ENCODE measurements at regions not wholly inside any gene's neighbourhood (a gene's known extent, or its start where the extent isn't known, plus 50 kb on each side); places are given as distances from the start of the nearest gene placed in this dataset.

DNA sequence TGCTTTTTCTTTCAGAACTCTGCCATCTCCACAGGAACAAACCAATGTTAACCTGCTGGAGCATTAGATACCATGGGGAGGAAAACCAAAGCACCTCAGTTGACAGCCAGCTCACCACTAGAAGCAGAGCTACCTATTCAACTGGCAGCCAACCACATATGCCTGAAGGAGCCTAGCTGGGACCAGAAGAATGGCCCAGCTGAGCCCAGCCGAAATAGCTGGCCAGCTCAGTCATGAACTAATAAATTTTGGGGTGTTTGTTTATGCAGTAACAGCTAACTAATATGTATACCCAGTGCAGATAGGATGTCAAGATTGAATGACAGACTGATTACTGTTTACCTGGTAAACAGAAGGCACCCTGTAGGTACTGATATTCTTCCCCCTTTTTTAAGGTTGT, 1117.5 kb downstream of the TBL1XR1 start:
- H3K36me3 Mint-ChIP-seq = no peaks in the 10 kb centered on the region
- no peak overlapping the region for H3K4me3 Mint-ChIP-seq
- POLR2A ChIA-PET = no interaction called here
- no peaks in the 10 kb centered on the region for H3K27me3 Mint-ChIP-seq (ENCODE audit: low read depth)
- DNase-seq (ENCODE audit: low spot score) (no peak), ATAC-seq (no peak)
- H3K4me1 Mint-ChIP-seq = no peaks in the 10 kb centered on the region
- TF ChIP-seq ATF1 (CRISPR knock-in tag; IDR thresholded peaks at IDR 0.05) (no peak), EMX1 (CRISPR knock-in tag; IDR thresholded peaks at IDR 0.05) (no peak), SP1 (CRISPR knock-in tag; conservative IDR thresholded peaks at IDR 0.05) (no peak), KAT7 (CRISPR knock-in tag; IDR thresholded peaks at IDR 0.05; ENCODE audit: borderline replicate concordance) (no peak), CBFB (CRISPR knock-in tag; IDR thresholded peaks at IDR 0.05; ENCODE audit: low read depth) (no peak), ZNF416 (CRISPR knock-in tag; IDR thresholded peaks at IDR 0.05) (no peak), ZNF425 (CRISPR knock-in tag; conservative IDR thresholded peaks at IDR 0.05) (no peak), TP53 (CRISPR knock-in tag; IDR thresholded peaks at IDR 0.05) (no peak), SOX15 (CRISPR knock-in tag; IDR thresholded peaks at IDR 0.05) (no peak)
- TF ChIP-seq, protein P1, sequence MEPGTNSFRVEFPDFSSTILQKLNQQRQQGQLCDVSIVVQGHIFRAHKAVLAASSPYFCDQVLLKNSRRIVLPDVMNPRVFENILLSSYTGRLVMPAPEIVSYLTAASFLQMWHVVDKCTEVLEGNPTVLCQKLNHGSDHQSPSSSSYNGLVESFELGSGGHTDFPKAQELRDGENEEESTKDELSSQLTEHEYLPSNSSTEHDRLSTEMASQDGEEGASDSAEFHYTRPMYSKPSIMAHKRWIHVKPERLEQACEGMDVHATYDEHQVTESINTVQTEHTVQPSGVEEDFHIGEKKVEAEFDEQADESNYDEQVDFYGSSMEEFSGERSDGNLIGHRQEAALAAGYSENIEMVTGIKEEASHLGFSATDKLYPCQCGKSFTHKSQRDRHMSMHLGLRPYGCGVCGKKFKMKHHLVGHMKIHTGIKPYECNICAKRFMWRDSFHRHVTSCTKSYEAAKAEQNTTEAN (CRISPR knock-in tag; IDR thresholded peaks at IDR 0.05) = no peak
- TF ChIP-seq, protein P2, sequence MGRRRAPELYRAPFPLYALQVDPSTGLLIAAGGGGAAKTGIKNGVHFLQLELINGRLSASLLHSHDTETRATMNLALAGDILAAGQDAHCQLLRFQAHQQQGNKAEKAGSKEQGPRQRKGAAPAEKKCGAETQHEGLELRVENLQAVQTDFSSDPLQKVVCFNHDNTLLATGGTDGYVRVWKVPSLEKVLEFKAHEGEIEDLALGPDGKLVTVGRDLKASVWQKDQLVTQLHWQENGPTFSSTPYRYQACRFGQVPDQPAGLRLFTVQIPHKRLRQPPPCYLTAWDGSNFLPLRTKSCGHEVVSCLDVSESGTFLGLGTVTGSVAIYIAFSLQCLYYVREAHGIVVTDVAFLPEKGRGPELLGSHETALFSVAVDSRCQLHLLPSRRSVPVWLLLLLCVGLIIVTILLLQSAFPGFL (CRISPR knock-in tag; IDR thresholded peaks at IDR 0.05; ENCODE audit: borderline replicate concordance) = no peak
- H3K27ac Mint-ChIP-seq = no peak overlapping the region
- CTCF ChIA-PET = no interaction called here
- peaks cover 3% of the 10 kb centered on the region; the same call in 1 of the 2 replicates for H3K9me3 Mint-ChIP-seq

DNA sequence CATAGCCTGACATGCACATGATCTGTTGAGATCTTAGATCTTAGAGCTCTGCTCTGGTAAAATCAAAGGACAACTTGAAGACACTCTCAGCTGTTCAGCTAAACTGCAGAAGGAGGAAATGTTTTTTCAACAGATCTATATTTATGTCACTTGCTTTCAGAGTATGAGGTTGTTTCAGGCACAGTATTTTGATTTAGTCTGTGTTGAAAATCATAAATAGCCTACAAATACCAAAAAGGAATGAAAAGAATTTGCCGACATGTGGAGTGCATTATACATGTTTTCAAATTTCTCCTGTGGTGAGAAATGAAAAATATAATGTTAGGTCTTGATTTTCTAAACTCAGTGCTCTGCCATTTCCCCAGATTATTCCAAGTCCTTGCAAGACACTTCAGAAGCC, 1118.4 kb downstream of the TBL1XR1 start:
- H3K36me3 Mint-ChIP-seq = no peaks in the 10 kb centered on the region
- H3K4me3 Mint-ChIP-seq = no peak overlapping the region
- H3K4me1 Mint-ChIP-seq = no peaks in the 10 kb centered on the region
- ATAC-seq (no peak), DNase-seq (ENCODE audit: low spot score) (no peak)
- ChIA-PET CTCF (no interaction called here), POLR2A (no interaction called here)
- H3K9me3 Mint-ChIP-seq = peaks cover 3% of the 10 kb centered on the region; the same call in 1 of the 2 replicates
- no peaks in the 10 kb centered on the region for H3K27me3 Mint-ChIP-seq (ENCODE audit: low read depth)
- H3K27ac Mint-ChIP-seq = no peak overlapping the region
- no peak for TF ChIP-seq TCF7 (CRISPR knock-in tag; IDR thresholded peaks at IDR 0.05; ENCODE audit: low read depth)
- TF ChIP-seq SMAD3 (CRISPR knock-in tag; IDR thresholded peaks at IDR 0.05; ENCODE audit: borderline replicate concordance) = no peak
- no peak for TF ChIP-seq ZNF219 (CRISPR knock-in tag; IDR thresholded peaks at IDR 0.05; ENCODE audit: borderline replicate concordance)
- no peak for TF ChIP-seq ZNF121 (CRISPR knock-in tag; IDR thresholded peaks at IDR 0.05)
- no peak for TF ChIP-seq SMAD4 (CRISPR knock-in tag; IDR thresholded peaks at IDR 0.05)
- no peak for TF ChIP-seq ZNF317 (CRISPR knock-in tag; IDR thresholded peaks at IDR 0.05; ENCODE audit: borderline replicate concordance, low read depth)
- no peak for TF ChIP-seq ZNF423 (CRISPR knock-in tag; IDR thresholded peaks at IDR 0.05)
- TF ChIP-seq, protein P3, sequence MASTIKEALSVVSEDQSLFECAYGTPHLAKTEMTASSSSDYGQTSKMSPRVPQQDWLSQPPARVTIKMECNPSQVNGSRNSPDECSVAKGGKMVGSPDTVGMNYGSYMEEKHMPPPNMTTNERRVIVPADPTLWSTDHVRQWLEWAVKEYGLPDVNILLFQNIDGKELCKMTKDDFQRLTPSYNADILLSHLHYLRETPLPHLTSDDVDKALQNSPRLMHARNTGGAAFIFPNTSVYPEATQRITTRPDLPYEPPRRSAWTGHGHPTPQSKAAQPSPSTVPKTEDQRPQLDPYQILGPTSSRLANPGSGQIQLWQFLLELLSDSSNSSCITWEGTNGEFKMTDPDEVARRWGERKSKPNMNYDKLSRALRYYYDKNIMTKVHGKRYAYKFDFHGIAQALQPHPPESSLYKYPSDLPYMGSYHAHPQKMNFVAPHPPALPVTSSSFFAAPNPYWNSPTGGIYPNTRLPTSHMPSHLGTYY (CRISPR knock-in tag; IDR thresholded peaks at IDR 0.05) = no peak
- no peak for TF ChIP-seq CTCF (IDR thresholded peaks at IDR 0.05)
- TF ChIP-seq ZBTB21 (CRISPR knock-in tag; IDR thresholded peaks at IDR 0.05; ENCODE audit: borderline replicate concordance) = no peak
- no peak for TF ChIP-seq PRRX2 (CRISPR knock-in tag; IDR thresholded peaks at IDR 0.05)
- no peak for TF ChIP-seq KAT7 (CRISPR knock-in tag; IDR thresholded peaks at IDR 0.05; ENCODE audit: borderline replicate concordance)
- TF ChIP-seq, protein P4, sequence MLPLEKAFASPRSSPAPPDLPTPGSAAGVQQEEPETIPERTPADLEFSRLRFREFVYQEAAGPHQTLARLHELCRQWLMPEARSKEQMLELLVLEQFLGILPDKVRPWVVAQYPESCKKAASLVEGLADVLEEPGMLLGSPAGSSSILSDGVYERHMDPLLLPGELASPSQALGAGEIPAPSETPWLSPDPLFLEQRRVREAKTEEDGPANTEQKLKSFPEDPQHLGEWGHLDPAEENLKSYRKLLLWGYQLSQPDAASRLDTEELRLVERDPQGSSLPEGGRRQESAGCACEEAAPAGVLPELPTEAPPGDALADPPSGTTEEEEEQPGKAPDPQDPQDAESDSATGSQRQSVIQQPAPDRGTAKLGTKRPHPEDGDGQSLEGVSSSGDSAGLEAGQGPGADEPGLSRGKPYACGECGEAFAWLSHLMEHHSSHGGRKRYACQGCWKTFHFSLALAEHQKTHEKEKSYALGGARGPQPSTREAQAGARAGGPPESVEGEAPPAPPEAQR (CRISPR knock-in tag; IDR thresholded peaks at IDR 0.05) = no peak
- TF ChIP-seq IRF2 (CRISPR knock-in tag; IDR thresholded peaks at IDR 0.05; ENCODE audit: borderline replicate concordance, low read depth) = no peak
- TF ChIP-seq, protein P5, sequence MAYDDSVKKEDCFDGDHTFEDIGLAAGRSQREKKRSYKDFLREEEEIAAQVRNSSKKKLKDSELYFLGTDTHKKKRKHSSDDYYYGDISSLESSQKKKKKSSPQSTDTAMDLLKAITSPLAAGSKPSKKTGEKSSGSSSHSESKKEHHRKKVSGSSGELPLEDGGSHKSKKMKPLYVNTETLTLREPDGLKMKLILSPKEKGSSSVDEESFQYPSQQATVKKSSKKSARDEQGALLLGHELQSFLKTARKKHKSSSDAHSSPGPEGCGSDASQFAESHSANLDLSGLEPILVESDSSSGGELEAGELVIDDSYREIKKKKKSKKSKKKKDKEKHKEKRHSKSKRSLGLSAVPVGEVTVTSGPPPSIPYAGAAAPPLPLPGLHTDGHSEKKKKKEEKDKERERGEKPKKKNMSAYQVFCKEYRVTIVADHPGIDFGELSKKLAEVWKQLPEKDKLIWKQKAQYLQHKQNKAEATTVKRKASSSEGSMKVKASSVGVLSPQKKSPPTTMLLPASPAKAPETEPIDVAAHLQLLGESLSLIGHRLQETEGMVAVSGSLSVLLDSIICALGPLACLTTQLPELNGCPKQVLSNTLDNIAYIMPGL (CRISPR knock-in tag; IDR thresholded peaks at IDR 0.05) = no peak
- no peak for TF ChIP-seq ELF4 (CRISPR knock-in tag; IDR thresholded peaks at IDR 0.05; ENCODE audit: low read depth)
- TF ChIP-seq CBFB (CRISPR knock-in tag; IDR thresholded peaks at IDR 0.05; ENCODE audit: low read depth) = no peak

Measured in WTC11 (cell line).